Activated T-cell treated with anti-CD3 and anti-CD28 coated beads, Interleukin-2, amount 50 U/mL, for 24 hours (primary cell): ENCODE measurements at regions not wholly inside any gene's neighbourhood (a gene's known extent, or its start where the extent isn't known, plus 50 kb on each side); places are given as distances from the start of the nearest gene placed in this dataset.

Source experiments
- DNase-seq: peaks from one replicate; pipeline ENCODE4 v3.0.0-alpha.2; 2020
- H3K27ac Mint-ChIP-seq: 2 replicates; pipeline ENCODE4 v1.8.0; 2020; ENCODE audit warnings: mild to moderate bottlenecking, mixed read lengths
- H3K27me3 Mint-ChIP-seq: 2 replicates; pipeline ENCODE4 v1.8.0; 2020; ENCODE audit warnings: mixed read lengths
- H3K36me3 Mint-ChIP-seq: 2 replicates; pipeline ENCODE4 v1.8.0; 2020; ENCODE audit warnings: low read depth, mixed read lengths
- H3K4me1 Mint-ChIP-seq: 2 replicates; pipeline ENCODE4 v1.8.0; 2020; ENCODE audit warnings: low read depth, mixed read lengths
- H3K4me3 Mint-ChIP-seq: 2 replicates; pipeline ENCODE4 v1.8.0; 2020; ENCODE audit warnings: mild to moderate bottlenecking, moderate library complexity, mixed read lengths
- H3K9me3 Mint-ChIP-seq: 2 replicates; pipeline ENCODE4 v1.8.0; 2020; ENCODE audit warnings: mixed read lengths

GRCh38 chr2:111654829-111655228, 229.2 kb downstream of the ANAPC1 start:
- Mint-ChIP-seq H3K36me3 (no peaks in the 10 kb centered on the region), H3K4me1 (peaks cover 12% of the 10 kb centered on the region), H3K4me3 (no peak overlapping the region), H3K27ac (no peak overlapping the region), H3K9me3 (no peaks in the 10 kb centered on the region), H3K27me3 (peaks cover 23% of the 10 kb centered on the region)
- DNase-seq, result no peak

DNA sequence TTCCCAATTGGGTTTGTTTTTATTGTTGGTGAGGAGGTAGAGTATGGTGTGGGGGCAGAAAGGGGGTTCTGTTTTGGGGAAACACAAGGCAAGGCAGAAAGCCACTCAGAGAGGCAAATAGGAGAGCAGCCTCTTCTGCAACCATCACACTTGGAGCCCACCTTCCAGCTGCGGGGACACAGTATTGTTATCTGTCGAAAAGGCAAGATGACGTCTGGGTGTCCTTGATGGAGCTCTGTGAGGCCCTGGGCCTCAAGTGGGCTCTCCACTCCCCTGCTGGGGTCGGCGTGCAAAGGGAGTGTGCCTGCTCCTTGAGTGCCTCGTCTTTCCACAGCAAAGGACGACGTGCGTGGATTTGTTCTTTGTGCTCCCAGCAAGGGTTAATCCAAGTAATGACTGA, 227.6 kb downstream of the ANAPC1 start:
- Mint-ChIP-seq H3K27ac (no peak overlapping the region), H3K9me3 (no peaks in the 10 kb centered on the region), H3K27me3 (peaks cover 23% of the 10 kb centered on the region), H3K4me3 (no peak overlapping the region), H3K4me1 (peaks cover 12% of the 10 kb centered on the region), H3K36me3 (no peaks in the 10 kb centered on the region)
- DNase-seq, result no peak

- peaks cover 14% of the 10 kb centered on the region for H3K4me1 Mint-ChIP-seq
- H3K36me3 Mint-ChIP-seq, result no peaks in the 10 kb centered on the region
- no peak overlapping the region for H3K4me3 Mint-ChIP-seq
- H3K27me3 Mint-ChIP-seq, result peaks cover 27% of the 10 kb centered on the region
- H3K9me3 Mint-ChIP-seq, result no peaks in the 10 kb centered on the region
- H3K27ac Mint-ChIP-seq, result no peak overlapping the region
- DNase-seq, result no peak
Measured at GRCh38 chr2:111656894-111657293, 227.1 kb downstream of the ANAPC1 start.

DNA sequence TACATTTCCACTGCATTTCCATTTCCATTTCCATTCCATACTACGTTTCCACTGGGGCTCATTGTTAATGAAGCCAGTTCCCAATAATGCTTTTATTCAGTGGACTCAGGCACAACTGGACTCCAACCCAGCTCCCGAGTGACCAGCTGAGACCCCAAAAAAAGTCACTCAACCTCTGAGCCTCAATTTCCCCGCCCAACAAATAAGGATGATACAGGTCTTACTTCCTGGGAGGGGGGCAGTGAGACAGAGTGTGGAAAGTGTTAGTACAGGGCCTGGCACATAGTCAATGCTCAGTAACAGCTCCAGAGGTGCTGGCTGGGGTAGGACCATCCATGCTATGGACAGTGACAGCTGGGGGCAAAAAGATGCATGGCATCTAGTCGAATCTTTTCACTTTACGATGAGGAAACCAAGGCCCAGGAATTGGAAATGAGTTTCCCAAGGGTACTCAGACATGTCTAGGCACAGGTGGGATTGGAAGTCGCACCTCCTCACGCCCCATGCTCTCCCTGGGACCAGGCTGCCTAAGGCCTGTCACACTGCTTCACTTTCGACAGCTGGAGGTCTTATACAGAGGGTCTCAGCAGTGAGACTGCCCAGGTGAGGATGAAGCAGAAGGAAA, 226.5 kb downstream of the ANAPC1 start:
- Mint-ChIP-seq H3K9me3 (no peaks in the 10 kb centered on the region), H3K36me3 (no peaks in the 10 kb centered on the region), H3K4me3 (no peak overlapping the region), H3K27me3 (peaks cover 27% of the 10 kb centered on the region), H3K4me1 (peaks cover 14% of the 10 kb centered on the region), H3K27ac (no peak overlapping the region)
- no peak for DNase-seq

DNA sequence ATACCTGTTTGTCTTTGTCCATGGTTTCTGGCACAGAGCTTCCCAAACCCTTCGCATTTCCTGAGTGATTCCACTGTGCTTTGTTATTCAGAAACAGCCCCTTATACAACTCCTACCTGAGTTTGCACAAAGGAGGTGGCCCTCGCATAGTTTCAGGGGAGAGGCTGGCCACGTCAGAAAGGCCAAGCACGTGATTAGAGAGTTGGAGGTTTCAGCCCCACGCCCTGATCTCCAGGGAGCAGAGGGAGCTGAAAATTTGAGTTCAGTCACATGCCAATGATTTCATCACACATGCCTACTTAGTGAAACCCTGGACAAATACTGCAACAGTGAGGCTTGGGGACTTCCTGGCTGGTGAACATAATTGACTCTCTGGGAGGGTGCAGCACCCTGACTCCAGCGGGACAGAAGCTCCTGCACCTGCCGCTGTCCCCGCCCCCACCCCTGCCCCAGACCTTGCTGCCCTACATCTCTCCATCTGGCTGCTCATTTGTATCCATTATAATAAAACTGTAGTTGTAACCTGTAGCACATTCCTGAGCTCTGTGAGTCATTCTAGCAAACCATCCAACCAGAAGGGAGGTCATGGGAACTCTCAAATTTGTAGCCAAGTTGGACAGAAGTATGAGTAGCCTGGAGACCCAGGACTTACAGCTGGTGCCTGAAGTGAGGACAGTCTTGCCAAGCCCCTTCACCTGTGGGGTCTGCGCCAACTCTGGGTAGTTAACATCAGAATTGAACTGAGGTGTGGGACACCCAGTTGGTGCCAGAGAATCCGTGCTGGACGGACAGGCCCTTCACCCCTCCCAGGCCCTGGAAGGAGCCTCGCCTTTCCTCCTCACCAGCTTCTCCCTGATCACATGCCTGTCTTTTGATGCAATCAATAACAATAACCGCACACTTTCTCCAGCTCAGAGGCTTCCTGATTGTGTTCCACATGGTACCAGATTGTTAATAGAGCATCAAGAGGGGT, 224.3 kb downstream of the ANAPC1 start:
- no peaks in the 10 kb centered on the region for H3K9me3 Mint-ChIP-seq
- no peak for DNase-seq
- no peak overlapping the region for H3K27ac Mint-ChIP-seq
- no peaks in the 10 kb centered on the region for H3K36me3 Mint-ChIP-seq
- peaks cover 23% of the 10 kb centered on the region for H3K4me1 Mint-ChIP-seq
- no peak overlapping the region for H3K4me3 Mint-ChIP-seq
- H3K27me3 Mint-ChIP-seq, result peaks cover 27% of the 10 kb centered on the region

GRCh38 chr2:111660811-111661210, 223.2 kb downstream of the ANAPC1 start:
- peaks cover 25% of the 10 kb centered on the region for H3K27me3 Mint-ChIP-seq
- H3K4me1 Mint-ChIP-seq, result peaks cover 23% of the 10 kb centered on the region
- DNase-seq, result no peak
- no peaks in the 10 kb centered on the region for H3K36me3 Mint-ChIP-seq
- no peak overlapping the region for H3K27ac Mint-ChIP-seq
- H3K9me3 Mint-ChIP-seq, result no peaks in the 10 kb centered on the region
- no peak overlapping the region for H3K4me3 Mint-ChIP-seq

- Mint-ChIP-seq H3K9me3 (no peaks in the 10 kb centered on the region), H3K4me3 (no peak overlapping the region), H3K36me3 (no peaks in the 10 kb centered on the region), H3K27ac (no peak overlapping the region), H3K27me3 (peaks cover 25% of the 10 kb centered on the region), H3K4me1 (peaks cover 23% of the 10 kb centered on the region)
- no peak for DNase-seq
Measured at GRCh38 chr2:111661286-111661940, 222.6 kb downstream of the ANAPC1 start.

- Mint-ChIP-seq H3K36me3 (no peaks in the 10 kb centered on the region), H3K4me1 (peaks cover 23% of the 10 kb centered on the region), H3K4me3 (no peak overlapping the region), H3K27me3 (peaks cover 21% of the 10 kb centered on the region), H3K27ac (no peak overlapping the region), H3K9me3 (no peaks in the 10 kb centered on the region)
- no peak for DNase-seq
Measured at GRCh38 chr2:111662039-111662770, 221.8 kb downstream of the ANAPC1 start.

- peak overlapping the region; percentile 50 for H3K27ac Mint-ChIP-seq
Measured at GRCh38 chr2:111662771-111663470, 221.1 kb downstream of the ANAPC1 start.

DNA sequence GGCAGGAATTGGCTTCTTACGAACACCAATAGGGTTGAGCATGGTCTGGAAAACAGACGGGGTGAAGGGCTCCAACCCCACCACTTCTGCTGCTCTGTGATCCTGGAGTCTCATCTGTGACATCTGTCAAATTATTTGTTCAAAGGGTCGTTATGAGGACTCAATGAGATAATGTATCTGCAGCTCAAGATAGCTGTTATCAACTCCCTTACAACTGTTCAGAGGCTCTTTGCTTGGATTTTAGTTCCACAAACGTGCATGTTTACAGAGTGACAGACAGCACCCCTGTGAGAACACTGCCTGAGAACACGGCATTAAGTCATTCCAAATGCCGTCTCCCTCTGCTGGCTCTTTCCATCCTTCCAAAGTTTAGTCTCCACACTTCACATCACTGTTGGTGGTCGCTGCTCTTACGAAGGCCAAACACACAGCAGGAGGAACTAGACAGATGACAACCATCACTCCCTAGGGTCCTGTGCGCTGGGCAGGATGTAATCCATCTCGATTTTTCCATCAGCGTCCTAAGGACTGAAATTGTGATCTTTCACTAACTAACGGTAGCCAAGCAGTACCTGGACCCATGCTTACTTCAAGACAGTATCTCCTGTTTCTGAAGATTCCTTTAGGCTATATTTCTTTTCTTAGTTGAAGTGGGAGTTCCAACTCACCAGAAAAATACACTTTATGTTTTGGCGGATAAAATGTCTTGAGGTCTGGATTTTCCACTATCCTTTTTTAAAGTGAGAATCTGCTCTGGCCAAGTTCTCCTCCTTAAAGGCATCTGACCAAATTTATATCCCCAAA, 220.3 kb downstream of the ANAPC1 start:
- Mint-ChIP-seq H3K27me3 (peaks cover 21% of the 10 kb centered on the region), H3K9me3 (no peaks in the 10 kb centered on the region), H3K27ac (no peak overlapping the region), H3K4me1 (peaks cover 24% of the 10 kb centered on the region), H3K36me3 (no peaks in the 10 kb centered on the region), H3K4me3 (no peak overlapping the region)
- no peak for DNase-seq

More at GRCh38 chr2:111662771-111663470, 221.1 kb downstream of the ANAPC1 start:
- H3K4me3 Mint-ChIP-seq, result no peak overlapping the region
- peaks cover 21% of the 10 kb centered on the region for H3K27me3 Mint-ChIP-seq
- H3K36me3 Mint-ChIP-seq, result no peaks in the 10 kb centered on the region
- DNase-seq, result peak; percentile 55
- peaks cover 23% of the 10 kb centered on the region for H3K4me1 Mint-ChIP-seq
- no peaks in the 10 kb centered on the region for H3K9me3 Mint-ChIP-seq

GRCh38 chr2:111664275-111664850, 219.6 kb downstream of the ANAPC1 start:
- H3K27ac Mint-ChIP-seq, result no peak overlapping the region
- peaks cover 27% of the 10 kb centered on the region for H3K4me1 Mint-ChIP-seq
- H3K4me3 Mint-ChIP-seq, result no peak overlapping the region
- no peak for DNase-seq
- no peaks in the 10 kb centered on the region for H3K36me3 Mint-ChIP-seq
- H3K27me3 Mint-ChIP-seq, result peaks cover 21% of the 10 kb centered on the region
- no peaks in the 10 kb centered on the region for H3K9me3 Mint-ChIP-seq

- peaks cover 21% of the 10 kb centered on the region for H3K27me3 Mint-ChIP-seq
- no peak for DNase-seq
- no peak overlapping the region for H3K27ac Mint-ChIP-seq
- no peaks in the 10 kb centered on the region for H3K9me3 Mint-ChIP-seq
- H3K4me1 Mint-ChIP-seq, result peaks cover 27% of the 10 kb centered on the region
- H3K4me3 Mint-ChIP-seq, result no peak overlapping the region
- H3K36me3 Mint-ChIP-seq, result no peaks in the 10 kb centered on the region
Measured at GRCh38 chr2:111665011-111665410, 219.0 kb downstream of the ANAPC1 start.

DNA sequence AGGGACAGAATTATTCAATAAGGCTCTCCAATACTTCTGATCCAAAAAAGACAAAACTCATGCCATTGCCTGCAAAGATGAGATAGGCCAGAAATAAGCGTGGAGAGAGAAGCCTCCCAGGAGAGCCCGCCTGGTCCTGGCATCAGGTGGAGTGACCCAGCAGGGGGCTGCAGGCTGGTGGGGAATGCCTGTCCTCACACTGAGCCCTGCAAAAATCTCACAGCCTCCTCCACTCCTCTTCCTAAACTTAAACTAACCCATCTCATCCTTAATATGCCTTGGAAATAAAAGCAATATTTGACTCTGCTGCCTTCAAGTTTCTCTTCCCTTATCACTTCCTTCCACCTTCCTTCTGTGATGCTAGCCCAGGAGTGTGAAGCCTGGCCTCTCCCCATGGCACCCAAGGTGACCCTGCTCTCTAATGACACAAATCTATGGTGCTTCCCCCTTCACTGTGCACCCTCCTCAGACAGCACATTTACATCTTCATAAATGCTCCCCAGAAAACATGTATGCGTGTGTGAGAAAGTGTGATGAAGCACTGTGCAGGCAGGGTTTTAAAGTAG, 218.4 kb downstream of the ANAPC1 start:
- Mint-ChIP-seq H3K4me1 (peaks cover 27% of the 10 kb centered on the region), H3K27ac (no peak overlapping the region)

More for the DNA sequence above, 218.4 kb downstream of the ANAPC1 start:
- DNase-seq, result no peak
- Mint-ChIP-seq H3K27me3 (peaks cover 21% of the 10 kb centered on the region), H3K9me3 (no peaks in the 10 kb centered on the region), H3K4me3 (no peak overlapping the region), H3K36me3 (no peaks in the 10 kb centered on the region)
